HepG2 (cell line): ENCODE measurements at regions not wholly inside any gene's neighbourhood (a gene's known extent, or its start where the extent isn't known, plus 50 kb on each side); places are given as distances from the start of the nearest gene placed in this dataset.

Source experiments
- ATAC-seq: fragments of 200-7000 bp; cut with Tn5 transposase; 3 replicates; pipeline ENCODE4 v1.9.1; 2020; ENCODE audit warnings: mild to moderate bottlenecking, moderate library complexity
- BruUV-seq: library from RNA; stranded (reverse); fragments of 400-500 nt; replicated peaks from 2 replicates; lab custom pipeline; 2021; lab: Mats Ljungman, UMichigan
- CTCF ChIA-PET: fragments of 300-600 bp; formaldehyde crosslinking; extraction: SDS; loops from one replicate; lab custom pipeline; 2021; ENCODE audit warnings: low total read pairs, inconsistent platforms, low intra/inter-chr PET ratio; lab: Yijun Ruan, JAX
- POLR2A ChIA-PET: fragments of 350-600 bp; sonication (Branson Sonifier 250); formaldehyde crosslinking; loops from one replicate; lab custom pipeline; 2020; ENCODE audit warnings: antibody characterized with exemption, inconsistent platforms; lab: Yijun Ruan, JAX
- DNase-seq: peaks from one replicate; pipeline ENCODE4 v3.0.0-alpha.2; 2015; ENCODE audit warnings: low spot score
- FAIRE-seq: peaks from 3 replicates; lab custom pipeline; 2011; peaks lifted over from hg19 to GRCh38; lab: Jason Lieb, UNC
- H2AFZ ChIP-seq: one replicate; pipeline ENCODE4 v1.6.1; 2011; ENCODE audit warnings: low read length, inconsistent platforms
- H3K27ac ChIP-seq: fragments of 300-600 bp; 3 replicates; pipeline ENCODE4 v1.8.0; 2011; ENCODE audit warnings: mixed run types, mild to moderate bottlenecking, mixed read lengths, low read length, inconsistent platforms; ENCODE audit not compliant: insufficient read depth; ENCODE audit errors: extremely low read length
- H3K27me3 ChIP-seq, 2 experiments: fragments of 200-600 bp in 1 of 2; 2 replicates in 1 of 2; 3 replicates in 1 of 2; pipeline versions ENCODE4 v1.6.0 to v1.8.0; 2011; ENCODE audit warnings: low read length in 2 of 2, mild to moderate bottlenecking in 2 of 2, moderate library complexity in 2 of 2, inconsistent platforms in 1 of 2; ENCODE audit not compliant: insufficient read depth in 2 of 2, control insufficient read depth in 1 of 2
- H3K36me3 ChIP-seq, 2 experiments: fragments of 200-600 bp in 1 of 2; replicated peaks in 1 of 2; 2 replicates in 1 of 2; 3 replicates in 1 of 2; pipeline versions ENCODE4 v1.5.1 to v1.8.0; 2011; ENCODE audit warnings: low read length in 2 of 2, inconsistent platforms in 1 of 2; ENCODE audit not compliant: insufficient read depth in 2 of 2, control insufficient read depth in 1 of 2
- H3K4me1 ChIP-seq: 2 replicates; pipeline ENCODE4 v1.5.1; 2012; ENCODE audit warnings: low read length, inconsistent platforms; ENCODE audit not compliant: insufficient read depth
- H3K4me2 ChIP-seq: 2 replicates; pipeline ENCODE4 v1.6.0; 2011; ENCODE audit warnings: low read depth, low read length, inconsistent platforms
- H3K4me3 ChIP-seq, 3 experiments: fragments of 200-600 bp in 1 of 3; sonication (generic), shearing (Covaris generic) in 1 of 3; replicated peaks in 1 of 3; 2 replicates each; pipeline ENCODE4 v1.5.1; 2011 to 2016; ENCODE audit warnings: low read length in 3 of 3, inconsistent platforms in 2 of 3, low read depth in 2 of 3, mild to moderate bottlenecking in 2 of 3, control low read depth in 1 of 3, mixed read lengths in 1 of 3; ENCODE audit not compliant: insufficient read depth in 1 of 3
- H3K79me2 ChIP-seq: one replicate; pipeline ENCODE4 v1.6.1; 2011; ENCODE audit warnings: low read length, inconsistent platforms; ENCODE audit not compliant: insufficient read depth
- H3K9ac ChIP-seq: 2 replicates; pipeline ENCODE4 v1.6.0; 2011; ENCODE audit warnings: mild to moderate bottlenecking, low read depth, low read length, inconsistent platforms; ENCODE audit not compliant: insufficient read depth
- H3K9me3 ChIP-seq: 2 replicates; pipeline ENCODE4 v1.5.1; 2012; ENCODE audit warnings: mild to moderate bottlenecking, low read length
- H4K20me1 ChIP-seq: 2 replicates; pipeline ENCODE4 v1.6.0; 2011; ENCODE audit warnings: inconsistent platforms, mild to moderate bottlenecking, low read length, moderate library complexity; ENCODE audit not compliant: insufficient read depth
- CREBL2 ChIP-seq: sonication (generic); formaldehyde crosslinking; IDR thresholded peaks from 2 replicates; pipeline ENCODE4 v1.8.1; 2023; ENCODE audit warnings: missing genetic modification reagents, mild to moderate bottlenecking, borderline replicate concordance
- CTCF ChIP-seq: sonication (generic); formaldehyde crosslinking; IDR thresholded peaks from 2 replicates; pipeline ENCODE4 v1.5.0; 2020; ENCODE audit warnings: mild to moderate bottlenecking, missing genetic modification reagents, moderate library complexity
- GTF3A ChIP-seq: sonication (generic); formaldehyde crosslinking; conservative IDR thresholded peaks from 2 replicates; pipeline ENCODE4 v1.4.0; 2020; ENCODE audit warnings: mild to moderate bottlenecking, missing genetic modification reagents
- IRF9 ChIP-seq: sonication (generic); formaldehyde crosslinking; IDR thresholded peaks from 2 replicates; pipeline ENCODE4 v1.8.0; 2022; ENCODE audit warnings: missing genetic modification reagents, mild to moderate bottlenecking, borderline replicate concordance
- MED13 ChIP-seq: sonication (generic); formaldehyde crosslinking; IDR thresholded peaks from 2 replicates; pipeline ENCODE4 v1.5.0; 2020; ENCODE audit warnings: missing genetic modification reagents
- PAX8 ChIP-seq: sonication (generic); formaldehyde crosslinking; IDR thresholded peaks from 2 replicates; pipeline ENCODE4 v1.8.0; 2022; ENCODE audit warnings: mild to moderate bottlenecking, missing genetic modification reagents, borderline replicate concordance
- PRMT3 ChIP-seq: sonication (generic); formaldehyde crosslinking; IDR thresholded peaks from 2 replicates; pipeline ENCODE4 v1.8.1; 2022; ENCODE audit warnings: low read depth, mild to moderate bottlenecking, moderate library complexity, missing genetic modification reagents, borderline replicate concordance
- SP4 ChIP-seq: sonication (generic); formaldehyde crosslinking; IDR thresholded peaks from 2 replicates; pipeline ENCODE4 v1.8.1; 2023; ENCODE audit warnings: mild to moderate bottlenecking, missing genetic modification reagents
- TFAP4 ChIP-seq: sonication (generic); IDR thresholded peaks from 2 replicates; pipeline ENCODE4 v1.6.1; 2016; ENCODE audit warnings: low read depth, borderline replicate concordance
- ZNF30 ChIP-seq: sonication (generic); formaldehyde crosslinking; IDR thresholded peaks from 2 replicates; pipeline ENCODE4 v1.5.0; 2020; ENCODE audit warnings: mild to moderate bottlenecking, missing genetic modification reagents
- ZNF333 ChIP-seq: sonication (generic); formaldehyde crosslinking; IDR thresholded peaks from 2 replicates; pipeline ENCODE4 v1.4.0; 2020; ENCODE audit warnings: mild to moderate bottlenecking, missing genetic modification reagents, borderline replicate concordance
- ZNF496 ChIP-seq: sonication (generic); formaldehyde crosslinking; IDR thresholded peaks from 2 replicates; pipeline ENCODE4 v1.8.1; 2023; ENCODE audit warnings: mild to moderate bottlenecking, moderate library complexity, missing genetic modification reagents; ENCODE audit not compliant: insufficient replicate concordance
- ZNF530 ChIP-seq: sonication (generic); formaldehyde crosslinking; IDR thresholded peaks from 2 replicates; pipeline ENCODE4 v1.5.0; 2020; ENCODE audit warnings: low read depth, mild to moderate bottlenecking, missing genetic modification reagents
- ZNF549 ChIP-seq: sonication (generic); formaldehyde crosslinking; IDR thresholded peaks from 2 replicates; pipeline ENCODE4 v1.5.0; 2020; ENCODE audit warnings: missing genetic modification reagents
- ZNF619 ChIP-seq: sonication (generic); formaldehyde crosslinking; IDR thresholded peaks from 2 replicates; pipeline ENCODE4 v1.4.0; 2020; ENCODE audit warnings: mild to moderate bottlenecking, missing genetic modification reagents
- ZNF670 ChIP-seq: sonication (generic); formaldehyde crosslinking; IDR thresholded peaks from 2 replicates; pipeline ENCODE4 v1.8.0; 2022; ENCODE audit warnings: mild to moderate bottlenecking, missing genetic modification reagents, borderline replicate concordance
- ZNF746 ChIP-seq: sonication (generic); formaldehyde crosslinking; IDR thresholded peaks from 2 replicates; pipeline ENCODE4 v1.8.0; 2022; ENCODE audit warnings: mild to moderate bottlenecking, missing genetic modification reagents
- ZNF839 ChIP-seq: sonication (generic); formaldehyde crosslinking; IDR thresholded peaks from 2 replicates; pipeline ENCODE4 v1.4.0; 2020; ENCODE audit warnings: missing genetic modification reagents, mild to moderate bottlenecking, borderline replicate concordance
- WGBS: methylation state at CpG from one replicate; pipeline ENCODE4 v1.1.6; 2017; ENCODE audit warnings: low lambda C conversion rate; 5-methylcytosine and 5-hydroxymethylcytosine counted together
- in situ Hi-C: cut with HindIII; loops from 2 replicates; pipeline ENCODE4 v1.10.0; 2017; ENCODE audit warnings: low pct_unique_long_range_greater_than_20kb; ENCODE audit not compliant: extremely low pct_ligation_motif_present
- intact Hi-C: fragments of 100-400 bp; cut with micrococcal nuclease; formaldehyde crosslinking; loops from one replicate; pipeline ENCODE4 v1.10.0; 2022; ENCODE audit not compliant: unreplicated experiment

- Histone ChIP-seq H3K4me1 (no peaks in the 10 kb centered on the region), H3K79me2 (no peaks in the 10 kb centered on the region), H3K27ac (no peak overlapping the region)
- 35% methylated on average over 4 of the region's 4 CpGs for WGBS
- no TSS peak for BruUV-seq
- TF ChIP-seq ZNF549 (no peak), ZNF530 (no peak), CTCF (CRISPR knock-in tag) (no peak), ZNF30 (no peak), PAX8 (no peak), IRF9 (CRISPR knock-in tag) (no peak), ZNF839 (no peak), GTF3A (no peak), ZNF746 (CRISPR knock-in tag) (no peak), TFAP4 (no peak), ZNF333 (CRISPR knock-in tag) (no peak), SP4 (no peak), PRMT3 (CRISPR knock-in tag) (no peak), ZNF670 (CRISPR knock-in tag) (no peak), MED13 (CRISPR knock-in tag) (no peak), ZNF619 (no peak), ZNF496 (no peak), CREBL2 (CRISPR knock-in tag) (no peak)
- TF ChIP-seq, all 625 proteins: peak for 0
- H3K36me3 ChIP-seq, result no peaks in the 10 kb centered on the region
- no peak overlapping the region for H3K4me2 ChIP-seq
- H4K20me1 ChIP-seq, result no peaks in the 10 kb centered on the region
- intact Hi-C loops, result no loop called here
- in situ Hi-C loops, result no loop called here
- no peak for ATAC-seq
- no peak for DNase-seq
- ChIA-PET POLR2A (no interaction called here), CTCF (no interaction called here)
- H3K4me3 ChIP-seq, result no peak overlapping the region
- no peak overlapping the region for H2AFZ ChIP-seq
- H3K9ac ChIP-seq, result no peak overlapping the region
- FAIRE-seq, result no peak
- no peaks in the 10 kb centered on the region for H3K9me3 ChIP-seq
- 0 out of 5 replicates have a peak, but pooled peaks cover 0 to 8% of the 10 kb centered on the region in 2 experiments for H3K27me3 ChIP-seq
Observed at GRCh38 chr5:109630093-109630492, 59.6 kb upstream of the MAN2A1 start.
